K562 (cell line): ENCODE measurements at regions not wholly inside any gene's neighbourhood (a gene's known extent, or its start where the extent isn't known, plus 50 kb on each side); places are given as distances from the start of the nearest gene placed in this dataset.

ENCODE experiments used
- ATAC-seq: fragments of 200-7000 bp; cut with Tn5 transposase; 3 replicates; pipeline ENCODE4 v1.9.1; 2020; ENCODE audit warnings: moderate library complexity
- BruUV-seq: library from RNA; stranded (reverse); fragments of 400-500 nt; replicated peaks from 2 replicates; lab custom pipeline; 2021; lab: Mats Ljungman, UMichigan
- CTCF ChIA-PET: fragments of 300-600 bp; formaldehyde crosslinking; extraction: SDS; loops from one replicate; lab custom pipeline; 2021; ENCODE audit warnings: low intra/inter-chr PET ratio; lab: Yijun Ruan, JAX
- POLR2A ChIA-PET: fragments of 300-600, 350-650 bp; sonication (Branson Sonifier 250); formaldehyde crosslinking; extraction: SDS; loops from one replicate; lab custom pipeline; 2021; ENCODE audit warnings: antibody characterized with exemption, inconsistent platforms; lab: Yijun Ruan, JAX
- DNase-seq, 4 experiments: peaks; one replicate each; pipeline versions ENCODE4 v3.0.0 to v3.0.0-alpha.2; 2011 to 2018; ENCODE audit warnings: low spot score in 3 of 4, mixed read lengths in 3 of 4; ENCODE audit errors: extremely low read depth in 1 of 4
- FAIRE-seq: peaks from 2 replicates; lab custom pipeline; 2011; peaks lifted over from hg19 to GRCh38; lab: Jason Lieb, UNC
- H2AFZ ChIP-seq: 2 replicates; pipeline ENCODE4 v1.6.0; 2011; ENCODE audit warnings: low read depth, low read length, control low read depth, inconsistent platforms
- H3K27ac ChIP-seq: fragments of 200-600 bp; 3 replicates; pipeline ENCODE4 v1.8.0; 2011; ENCODE audit warnings: low read depth, mild to moderate bottlenecking, control low read depth, inconsistent platforms, low read length, moderate library complexity, mixed read lengths; ENCODE audit errors: extremely low read depth
- H3K27me3 ChIP-seq, 2 experiments: fragments of 300-600 bp in 1 of 2; 2 replicates in 1 of 2; 3 replicates in 1 of 2; pipeline versions ENCODE4 v1.6.0 to v1.8.0; 2011; ENCODE audit warnings: inconsistent platforms in 2 of 2, low read length in 2 of 2, mild to moderate bottlenecking in 1 of 2, mixed read lengths in 1 of 2, moderate library complexity in 1 of 2; ENCODE audit not compliant: control insufficient read depth in 2 of 2, insufficient read depth in 2 of 2
- H3K36me3 ChIP-seq: fragments of 300-600 bp; 3 replicates; pipeline ENCODE4 v1.8.0; 2011; ENCODE audit warnings: mild to moderate bottlenecking, low read length, inconsistent platforms; ENCODE audit not compliant: control insufficient read depth, insufficient read depth
- H3K4me1 ChIP-seq, 2 experiments: fragments of 200-600 bp in 1 of 2; replicated peaks in 1 of 2; 2 replicates in 1 of 2; 3 replicates in 1 of 2; pipeline versions ENCODE4 v1.5.1 to v1.8.0; 2011; ENCODE audit warnings: inconsistent platforms in 2 of 2, low read length in 2 of 2, mild to moderate bottlenecking in 1 of 2, mixed read lengths in 1 of 2, moderate library complexity in 1 of 2; ENCODE audit not compliant: control insufficient read depth in 2 of 2, insufficient read depth in 2 of 2
- H3K4me2 ChIP-seq: 2 replicates; pipeline ENCODE4 v1.6.1; 2011; ENCODE audit warnings: low read length, control low read depth, inconsistent platforms, mixed read lengths; ENCODE audit not compliant: insufficient read depth
- H3K4me3 ChIP-seq: fragments of 200-600 bp; sonication (generic), shearing (Covaris generic); 2 replicates; pipeline ENCODE4 v1.5.1; 2016; ENCODE audit warnings: control low read depth, inconsistent platforms
- H3K79me2 ChIP-seq: fragments of 200-600 bp; 3 replicates; pipeline ENCODE4 v1.8.0; 2011; ENCODE audit warnings: low read length, inconsistent platforms; ENCODE audit not compliant: control insufficient read depth, insufficient read depth
- H3K9ac ChIP-seq, 2 experiments: 2 replicates each; pipeline versions ENCODE4 v1.6.0 to v1.6.1; 2011; ENCODE audit warnings: low read depth in 2 of 2, low read length in 2 of 2, control low read depth in 1 of 2, inconsistent platforms in 1 of 2, mild to moderate bottlenecking in 1 of 2, mixed read lengths in 1 of 2; ENCODE audit not compliant: insufficient read depth in 1 of 2
- H3K9me1 ChIP-seq: one replicate; pipeline ENCODE4 v1.6.0; 2011; ENCODE audit warnings: inconsistent platforms, mild to moderate bottlenecking, low read length, moderate library complexity; ENCODE audit not compliant: control insufficient read depth, insufficient read depth
- H3K9me3 ChIP-seq: replicated peaks from 2 replicates; pipeline ENCODE4 v1.5.1; 2011; ENCODE audit warnings: low read depth, low read length, inconsistent platforms; ENCODE audit not compliant: control insufficient read depth, insufficient read depth
- H4K20me1 ChIP-seq: replicated peaks from 2 replicates; pipeline ENCODE4 v1.6.1; 2011; ENCODE audit warnings: low read length, inconsistent platforms, mixed read lengths; ENCODE audit not compliant: control insufficient read depth, insufficient read depth
- ARHGAP35 ChIP-seq: fragments of 450-650 bp; IDR thresholded peaks from 2 replicates; pipeline ENCODE4 v1.6.1; 2018; ENCODE audit not compliant: partially characterized antibody
- CHCHD3 ChIP-seq: fragments of 250-450 bp; sonication (Bioruptor Pico); IDR thresholded peaks from 2 replicates; pipeline ENCODE4 v2.1.2; 2022; ENCODE audit warnings: mild to moderate bottlenecking
- GATAD2B ChIP-seq: fragments of 450-650 bp; IDR thresholded peaks from 2 replicates; pipeline ENCODE4 v1.6.1; 2017; ENCODE audit warnings: mild to moderate bottlenecking, borderline replicate concordance
- JUND ChIP-seq, 2 experiments: IDR thresholded peaks; 2 replicates in 1 of 2; 3 replicates in 1 of 2; pipeline ENCODE4 v1.6.1; 2011; ENCODE audit warnings: borderline replicate concordance in 2 of 2, low read depth in 2 of 2, low read length in 2 of 2, improper control_type of control experiment in 1 of 2, missing biosample characterization in 1 of 2, missing genetic modification characterization in 1 of 2, missing genetic modification reagents in 1 of 2
- MYNN ChIP-seq, 2 experiments: sonication (generic); formaldehyde crosslinking in 1 of 2; IDR thresholded peaks; 2 replicates each; pipeline versions ENCODE4 v1.5.0 to v1.6.1; 2016 to 2020; ENCODE audit warnings: antibody characterized with exemption in 1 of 2, missing genetic modification reagents in 1 of 2
- NRF1 ChIP-seq, 2 experiments: fragments of 450-650 bp; IDR thresholded peaks in 1 of 2; conservative IDR thresholded peaks in 1 of 2; 2 replicates each; pipeline ENCODE4 v1.6.1; 2014; ENCODE audit warnings: mild to moderate bottlenecking in 2 of 2
- U2AF2 ChIP-seq: fragments of 200-400 bp; formaldehyde crosslinking; optimal IDR thresholded peaks from 2 replicates; pipeline ENCODE3; 2017; ENCODE audit warnings: low read depth, mild to moderate bottlenecking, low read length
- ZBTB2 ChIP-seq: fragments of 450-650 bp; IDR thresholded peaks from 2 replicates; pipeline ENCODE4 v1.6.1; 2016; ENCODE audit warnings: antibody characterized with exemption
- ZBTB40 ChIP-seq, 2 experiments: fragments of 450-650 bp in 1 of 2; sonication (generic) in 1 of 2; formaldehyde crosslinking in 1 of 2; IDR thresholded peaks; 2 replicates each; pipeline versions ENCODE4 v1.7.1 to v1.9.0; 2016 to 2022; ENCODE audit warnings: inconsistent platforms in 1 of 2, mild to moderate bottlenecking in 1 of 2, missing genetic modification reagents in 1 of 2
- ZNF41 ChIP-seq: fragments of 250-450 bp; sonication (Bioruptor Pico); conservative IDR thresholded peaks from 2 replicates; pipeline ENCODE4 v1.4.0; 2020; ENCODE audit warnings: mild to moderate bottlenecking
- WGBS: fragments of 100-300 bp; shearing (Covaris generic); methylation state at CpG from one replicate; pipeline ENCODE4 v1.1.6; 2016; ENCODE audit warnings: low coverage, mixed read lengths; ENCODE audit not compliant: insufficient coverage; ENCODE audit errors: missing lambda C conversion rate; 5-methylcytosine and 5-hydroxymethylcytosine counted together
- in situ Hi-C: fragments of 300-500 bp; cut with MboI; formaldehyde crosslinking; loops from 4 replicates; pipeline ENCODE4 v1.15.0; 2018; ENCODE audit warnings: inconsistent platforms, mixed read lengths
- intact Hi-C: fragments of 100-400 bp; cut with micrococcal nuclease; formaldehyde crosslinking; loops from 2 replicates; pipeline ENCODE4 v1.14.2; 2022

GRCh38 chr4:123602007-123602406, 205.4 kb downstream of the SPRY1 start:
- ChIA-PET CTCF (no interaction called here), POLR2A (no interaction called here)
- H3K9ac ChIP-seq = no peak overlapping the region
- H2AFZ ChIP-seq = no peak overlapping the region; the same call in 1 of the 2 replicates
- no peaks in the 10 kb centered on the region for H3K9me1 ChIP-seq
- no peaks in the 10 kb centered on the region for H3K9me3 ChIP-seq
- DNase-seq (no peak), FAIRE-seq (no peak), ATAC-seq (no peak)
- H3K27ac ChIP-seq = no peak overlapping the region
- H3K4me1 ChIP-seq = peaks cover 0 to 26% of the 10 kb centered on the region in 2 experiments; a peak in 4 of 5 replicates
- no peak overlapping the region for H3K4me2 ChIP-seq
- in situ Hi-C loops (no loop called here), intact Hi-C loops (no loop called here)
- WGBS = 67% methylated on average over 4 of the region's 4 CpGs
- no peaks in the 10 kb centered on the region for H3K36me3 ChIP-seq
- H3K27me3 ChIP-seq = no peaks in the 10 kb centered on the region
- H3K4me3 ChIP-seq = no peak overlapping the region
- no TSS peak for BruUV-seq
- no peaks in the 10 kb centered on the region for H4K20me1 ChIP-seq
- H3K79me2 ChIP-seq = no peaks in the 10 kb centered on the region
- TF ChIP-seq GATAD2B (no peak), CHCHD3 (no peak), ARHGAP35 (no peak), MYNN (IDR thresholded peaks at IDR 0.05) (no peak), MYNN (CRISPR knock-in tag; IDR thresholded peaks at IDR 0.05) (no peak), NRF1 (conservative IDR thresholded peaks at IDR 0.05 in 1 of 2, IDR thresholded peaks at IDR 0.05 in 1 of 2) (no peak), ZNF41 (CRISPR knock-in tag) (no peak), ZBTB2 (no peak), ZBTB40 (IDR thresholded peaks at IDR 0.05) (no peak), ZBTB40 (CRISPR knock-in tag; IDR thresholded peaks at IDR 0.05) (no peak), JUND (IDR thresholded peaks at IDR 0.05; ENCODE audit: borderline replicate concordance, low read depth, low read length) (no peak), JUND (tag; IDR thresholded peaks at IDR 0.05; ENCODE audit: borderline replicate concordance, low read depth, low read length) (no peak), U2AF2 (no peak)
